Neural crest cell (in vitro differentiated cells): ENCODE measurements at regions not wholly inside any gene's neighbourhood (a gene's known extent, or its start where the extent isn't known, plus 50 kb on each side); places are given as distances from the start of the nearest gene placed in this dataset.
"Not testable (repeated sequence)": the region's sequence is repeated elsewhere in the genome, so short reads cannot be mapped to it uniquely, and the experiment has no call there.

Source experiments
- DNase-seq: peaks from one replicate; pipeline ENCODE4 v3.0.0; 2021; ENCODE audit warnings: low read depth, mixed read lengths, low spot score
- H3K27ac Mint-ChIP-seq: one replicate; pipeline ENCODE4 v1.8.0; 2021; ENCODE audit warnings: mild to moderate bottlenecking, mixed read lengths; ENCODE audit not compliant: unreplicated experiment
- H3K27me3 Mint-ChIP-seq: 2 replicates; pipeline ENCODE4 v1.8.0; 2021; ENCODE audit warnings: low read depth, mild to moderate bottlenecking, mixed read lengths
- H3K36me3 Mint-ChIP-seq: 2 replicates; pipeline ENCODE4 v1.8.0; 2021; ENCODE audit warnings: low read depth, mild to moderate bottlenecking, mixed read lengths
- H3K4me1 Mint-ChIP-seq: 2 replicates; pipeline ENCODE4 v1.8.0; 2021; ENCODE audit warnings: mixed read lengths
- H3K4me3 Mint-ChIP-seq: one replicate; pipeline ENCODE4 v1.8.0; 2021; ENCODE audit warnings: mild to moderate bottlenecking, mixed read lengths
- H3K9me3 Mint-ChIP-seq: 2 replicates; pipeline ENCODE4 v1.8.0; 2021; ENCODE audit warnings: mixed read lengths
- TF ChIP-seq, protein P1 (sequence below): fragments of 200-600 bp; sonication (generic); conservative IDR thresholded peaks from 2 replicates; pipeline ENCODE4 v1.5.0; 2021; ENCODE audit warnings: antibody characterized with exemption, mild to moderate bottlenecking

GRCh38 chr13:44679597-44679996, 103.5 kb upstream of the TSC22D1 start:
- TF ChIP-seq, protein P1, sequence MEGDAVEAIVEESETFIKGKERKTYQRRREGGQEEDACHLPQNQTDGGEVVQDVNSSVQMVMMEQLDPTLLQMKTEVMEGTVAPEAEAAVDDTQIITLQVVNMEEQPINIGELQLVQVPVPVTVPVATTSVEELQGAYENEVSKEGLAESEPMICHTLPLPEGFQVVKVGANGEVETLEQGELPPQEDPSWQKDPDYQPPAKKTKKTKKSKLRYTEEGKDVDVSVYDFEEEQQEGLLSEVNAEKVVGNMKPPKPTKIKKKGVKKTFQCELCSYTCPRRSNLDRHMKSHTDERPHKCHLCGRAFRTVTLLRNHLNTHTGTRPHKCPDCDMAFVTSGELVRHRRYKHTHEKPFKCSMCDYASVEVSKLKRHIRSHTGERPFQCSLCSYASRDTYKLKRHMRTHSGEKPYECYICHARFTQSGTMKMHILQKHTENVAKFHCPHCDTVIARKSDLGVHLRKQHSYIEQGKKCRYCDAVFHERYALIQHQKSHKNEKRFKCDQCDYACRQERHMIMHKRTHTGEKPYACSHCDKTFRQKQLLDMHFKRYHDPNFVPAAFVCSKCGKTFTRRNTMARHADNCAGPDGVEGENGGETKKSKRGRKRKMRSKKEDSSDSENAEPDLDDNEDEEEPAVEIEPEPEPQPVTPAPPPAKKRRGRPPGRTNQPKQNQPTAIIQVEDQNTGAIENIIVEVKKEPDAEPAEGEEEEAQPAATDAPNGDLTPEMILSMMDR: no peak
- Mint-ChIP-seq H3K4me1 (no peaks in the 10 kb centered on the region), H3K36me3 (peaks cover 4% of the 10 kb centered on the region), H3K9me3 (peaks cover 18% of the 10 kb centered on the region), H3K27me3 (no peaks in the 10 kb centered on the region), H3K4me3 (no peak overlapping the region), H3K27ac (no peak overlapping the region)
- DNase-seq: no peak

DNA sequence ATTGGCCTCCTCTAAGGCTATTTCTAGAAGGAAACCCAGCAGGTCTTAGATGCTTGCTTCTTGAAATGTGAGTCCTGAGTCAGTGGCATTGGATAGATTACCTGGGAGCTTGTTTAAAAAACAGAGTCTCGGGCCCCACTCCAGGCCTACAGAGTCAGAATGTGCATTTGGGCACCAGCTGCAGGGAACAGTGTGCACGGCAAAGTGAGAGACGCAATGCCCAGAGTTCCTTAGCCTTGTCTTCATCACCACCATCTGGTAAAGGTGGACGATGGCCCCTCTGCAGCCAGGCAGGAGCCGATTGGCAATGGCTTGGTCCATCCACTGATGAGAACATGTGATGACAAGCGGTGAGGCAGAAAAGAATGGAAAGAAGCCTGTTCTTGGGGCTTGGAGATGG, 102.1 kb upstream of the TSC22D1 start:
- Mint-ChIP-seq H3K4me3 (no peak overlapping the region), H3K27ac (no peak overlapping the region), H3K9me3 (peaks cover 14% of the 10 kb centered on the region), H3K27me3 (no peaks in the 10 kb centered on the region), H3K4me1 (no peaks in the 10 kb centered on the region), H3K36me3 (peaks cover 4% of the 10 kb centered on the region)
- TF ChIP-seq, protein P1: no peak
- DNase-seq: no peak

GRCh38 chr13:44676534-44676933, 100.4 kb upstream of the TSC22D1 start:
- no peaks in the 10 kb centered on the region for H3K27me3 Mint-ChIP-seq
- H3K36me3 Mint-ChIP-seq: peaks cover 4% of the 10 kb centered on the region
- H3K4me3 Mint-ChIP-seq: no peak overlapping the region
- peaks cover 14% of the 10 kb centered on the region for H3K9me3 Mint-ChIP-seq
- H3K4me1 Mint-ChIP-seq: no peaks in the 10 kb centered on the region
- H3K27ac Mint-ChIP-seq: no peak overlapping the region
- TF ChIP-seq, protein P1: no peak
- DNase-seq: no peak

GRCh38 chr13:44669534-44669933, 93.4 kb upstream of the TSC22D1 start:
- H3K36me3 Mint-ChIP-seq: no peaks in the 10 kb centered on the region
- no peaks in the 10 kb centered on the region for H3K4me1 Mint-ChIP-seq
- H3K4me3 Mint-ChIP-seq: no peak overlapping the region
- H3K9me3 Mint-ChIP-seq: no peaks in the 10 kb centered on the region
- no peak overlapping the region for H3K27ac Mint-ChIP-seq
- H3K27me3 Mint-ChIP-seq: no peaks in the 10 kb centered on the region
- DNase-seq: no peak
- TF ChIP-seq, protein P1: no peak

DNA sequence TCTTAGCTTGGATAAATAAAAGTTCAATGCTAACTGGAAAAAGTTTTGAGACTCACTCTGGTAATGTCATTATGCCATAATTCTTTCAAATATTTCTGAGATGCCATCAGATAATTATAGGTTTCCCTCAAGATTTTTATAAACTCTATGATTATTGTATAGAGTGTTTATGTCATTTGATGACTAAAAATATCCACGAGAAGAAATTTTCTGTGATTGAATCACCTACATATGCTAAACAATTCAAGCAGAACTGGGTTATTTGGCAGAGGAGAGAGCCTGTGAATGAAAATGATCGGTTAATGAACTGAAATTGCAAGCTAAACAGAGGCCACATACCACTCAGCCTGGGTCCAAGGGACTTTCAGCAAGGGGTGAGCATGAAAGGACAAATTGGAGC, 92.6 kb upstream of the TSC22D1 start:
- Mint-ChIP-seq H3K4me3 (no peak overlapping the region), H3K27ac (no peak overlapping the region), H3K4me1 (no peaks in the 10 kb centered on the region), H3K9me3 (no peaks in the 10 kb centered on the region), H3K36me3 (no peaks in the 10 kb centered on the region), H3K27me3 (no peaks in the 10 kb centered on the region)
- DNase-seq: no peak
- TF ChIP-seq, protein P1: no peak

DNA sequence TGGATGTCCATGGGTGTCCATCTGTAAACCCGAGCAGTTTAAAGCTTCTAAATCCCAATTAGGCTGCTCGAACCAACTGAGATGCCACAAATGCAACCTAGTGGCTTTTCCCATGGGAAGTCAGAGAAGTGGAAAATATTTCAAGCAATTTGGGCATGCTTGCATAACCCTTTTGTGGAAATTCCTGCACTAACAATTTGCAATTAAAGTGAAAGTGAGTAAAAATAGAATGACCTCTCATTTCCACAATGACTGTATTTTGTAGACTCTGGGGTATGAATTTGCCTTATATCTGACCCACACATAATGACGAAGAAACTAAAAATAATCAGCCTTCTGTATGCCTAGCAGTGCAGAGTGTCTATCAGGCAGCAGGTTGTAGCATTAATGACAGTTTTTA, 91.8 kb upstream of the TSC22D1 start:
- Mint-ChIP-seq H3K27me3 (no peaks in the 10 kb centered on the region), H3K27ac (no peak overlapping the region), H3K36me3 (no peaks in the 10 kb centered on the region), H3K4me1 (no peaks in the 10 kb centered on the region), H3K9me3 (no peaks in the 10 kb centered on the region), H3K4me3 (no peak overlapping the region)
- DNase-seq: no peak
- TF ChIP-seq, protein P1: no peak

- H3K4me1 Mint-ChIP-seq, H3K4me3 Mint-ChIP-seq, H3K36me3 Mint-ChIP-seq, H3K9me3 Mint-ChIP-seq, DNase-seq, H3K27me3 Mint-ChIP-seq, H3K27ac Mint-ChIP-seq: not testable (repeated sequence)
Measured at GRCh38 chr13:44666538-44666937, 90.4 kb upstream of the TSC22D1 start.
